ENCODE measurements at regions not wholly inside any gene's neighbourhood (a gene's known extent, or its start where the extent isn't known, plus 50 kb on each side); places are given as distances from the start of the nearest gene placed in this dataset.

DNA sequence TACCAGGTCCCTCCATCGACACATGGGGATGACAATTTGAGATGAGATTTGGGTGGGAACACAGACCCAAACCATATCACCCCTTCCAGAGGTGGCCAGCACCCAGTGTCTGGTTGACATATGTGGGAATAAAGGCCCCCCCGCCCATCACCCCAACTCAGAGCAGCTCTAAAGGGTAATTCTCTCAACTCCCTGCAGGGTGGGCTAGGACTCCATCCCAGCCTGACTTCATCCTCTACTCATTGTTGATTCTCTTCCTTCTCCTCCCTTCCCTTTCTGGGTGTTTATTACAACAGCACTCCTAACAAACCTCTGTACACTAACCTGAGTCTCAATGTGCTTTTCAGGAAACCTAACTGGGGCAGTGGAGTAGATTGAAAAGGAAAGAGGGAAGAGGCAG is 339.9 kb downstream of the ACTL7B start:
- no peak for DNase-seq (ENCODE audit: low read depth, low spot score)

DNA sequence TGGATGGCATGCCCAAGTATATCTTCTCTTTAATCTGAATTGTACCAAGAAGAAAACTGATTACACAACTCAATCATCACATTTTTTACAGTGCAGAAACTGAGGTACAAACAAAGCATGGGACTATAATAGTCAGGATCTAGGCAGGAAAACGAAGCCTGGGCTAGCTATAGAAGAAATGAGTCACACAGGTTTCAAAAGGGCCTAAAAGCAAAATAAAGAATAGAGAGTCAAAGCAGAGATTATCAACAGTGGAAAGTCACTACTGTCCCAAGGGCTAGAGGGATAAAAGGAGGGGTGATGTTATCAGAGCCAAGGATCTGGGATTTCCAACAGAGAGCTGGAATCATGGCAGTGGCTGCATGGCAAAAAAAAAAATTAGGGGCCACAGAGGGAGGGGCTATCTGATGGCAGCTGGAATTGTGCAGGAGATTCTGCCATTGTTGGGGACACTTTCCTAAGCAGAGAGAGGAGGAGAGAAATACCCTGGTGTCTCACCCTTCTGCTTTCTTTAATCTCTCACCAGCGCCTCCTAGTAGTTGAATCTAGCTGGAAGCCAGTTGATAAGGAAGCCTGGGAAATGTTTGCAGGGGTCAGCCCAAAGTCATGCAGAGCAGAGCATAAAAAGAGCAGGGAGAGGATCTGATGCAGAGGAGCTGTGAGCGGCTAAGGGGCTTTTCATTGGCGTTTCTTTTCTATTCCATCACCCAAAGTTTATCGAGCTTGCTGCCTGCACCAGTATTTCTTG is 343.2 kb downstream of the ACTL7B start:
- no peak for DNase-seq (ENCODE audit: low read depth, low spot score)

DNA sequence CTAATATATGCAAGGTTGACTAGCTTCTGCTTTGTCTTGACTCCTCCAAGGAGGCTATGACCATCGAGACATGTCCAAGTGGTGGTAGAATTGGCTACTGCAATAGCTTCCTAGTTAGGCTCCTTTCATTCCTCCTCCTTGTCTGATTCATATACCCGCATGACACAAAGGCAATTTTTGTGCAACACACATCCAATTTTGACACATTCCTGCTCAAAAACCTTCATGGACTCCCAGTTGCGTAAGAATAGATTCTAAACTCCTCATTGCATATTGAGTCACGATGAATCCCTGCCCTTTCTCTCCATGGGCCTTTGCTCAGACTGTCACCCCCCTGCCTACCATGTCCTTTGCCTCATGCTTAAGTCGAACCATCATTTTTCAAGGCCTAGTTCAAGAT is 344.5 kb downstream of the ACTL7B start:
- DNase-seq (ENCODE audit: low read depth, low spot score) = no peak

DNA sequence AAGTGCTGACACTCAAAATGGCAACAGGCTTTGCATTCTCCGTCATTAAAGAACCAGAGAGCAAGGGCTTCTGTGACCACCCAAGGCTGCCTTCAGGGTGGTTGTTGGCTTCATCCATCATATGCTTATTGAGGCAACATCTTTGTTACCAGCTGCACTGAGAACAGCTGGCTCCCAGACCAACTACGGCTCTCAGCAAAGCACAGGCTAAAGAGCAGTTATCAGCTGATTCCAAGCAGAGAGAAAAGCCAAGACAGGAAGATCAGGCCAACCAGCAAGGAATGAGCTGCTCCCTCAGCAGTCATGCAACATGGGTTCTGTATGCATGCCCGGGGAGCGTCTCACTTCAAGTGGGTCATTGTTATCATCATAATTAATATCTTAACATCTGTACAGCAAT is 358.9 kb downstream of the ACTL7B start:
- DNase-seq (ENCODE audit: low read depth, low spot score) = peak; percentile 27

DNA sequence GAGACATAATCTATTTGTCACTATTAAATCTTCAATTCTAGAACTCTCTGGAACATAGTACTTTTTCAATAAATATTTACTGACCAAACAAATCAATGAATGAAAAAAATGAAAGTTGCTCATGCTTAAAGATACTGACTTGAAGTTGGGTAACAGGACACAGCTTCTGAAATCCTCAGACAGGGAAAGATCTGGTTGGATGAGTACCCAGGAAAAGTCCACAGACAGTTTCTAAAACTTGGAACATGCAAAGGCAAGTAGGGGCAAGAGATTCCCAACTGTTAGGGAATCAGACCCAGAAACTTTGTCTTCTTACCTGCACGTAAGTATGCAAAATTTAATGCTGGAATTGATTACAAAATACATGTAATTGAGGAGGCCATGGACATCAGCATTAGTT is 366.2 kb downstream of the ACTL7B start:
- no peak for DNase-seq (ENCODE audit: low read depth, low spot score)

DNA sequence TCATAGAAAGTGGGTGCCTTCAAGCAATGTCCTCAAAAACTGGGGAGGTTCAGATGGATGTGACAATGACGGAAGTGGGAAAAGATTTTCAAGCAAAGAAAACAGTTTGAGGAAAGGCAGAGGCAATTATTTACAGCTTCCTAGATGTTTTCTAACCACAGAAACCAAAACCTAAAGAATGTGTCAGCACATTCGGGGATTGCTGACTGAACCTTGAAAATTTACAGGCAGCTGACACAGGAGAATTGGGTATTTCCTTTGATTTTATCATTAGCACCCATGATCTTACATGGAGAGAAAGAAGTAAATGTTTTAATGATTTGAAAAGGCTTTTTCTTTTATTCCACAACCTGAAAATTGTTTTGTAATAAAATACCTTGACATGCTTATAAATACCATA is 369.0 kb downstream of the ACTL7B start:
- DNase-seq (ENCODE audit: low read depth, low spot score) = no peak

DNA sequence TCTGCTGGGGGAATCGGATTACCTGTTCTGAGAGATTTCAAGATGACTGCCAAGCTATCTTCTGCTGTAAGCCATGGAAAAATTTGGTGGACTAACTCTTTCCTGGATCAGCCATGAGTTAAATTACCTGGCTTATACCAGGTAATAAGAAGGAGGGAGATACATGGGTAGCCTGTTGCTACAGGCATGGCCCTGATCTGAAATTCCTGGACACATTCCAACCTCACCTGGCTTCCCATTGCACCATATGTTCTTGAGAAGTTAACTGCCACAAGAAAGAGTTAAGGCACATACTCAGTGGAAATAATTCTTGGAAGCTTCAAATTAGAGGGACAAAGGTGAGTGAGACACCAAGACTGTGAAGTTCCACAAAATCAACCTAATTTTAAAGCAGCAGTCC is 371.3 kb downstream of the ACTL7B start:
- no peak for DNase-seq (ENCODE audit: low read depth, low spot score)

DNA sequence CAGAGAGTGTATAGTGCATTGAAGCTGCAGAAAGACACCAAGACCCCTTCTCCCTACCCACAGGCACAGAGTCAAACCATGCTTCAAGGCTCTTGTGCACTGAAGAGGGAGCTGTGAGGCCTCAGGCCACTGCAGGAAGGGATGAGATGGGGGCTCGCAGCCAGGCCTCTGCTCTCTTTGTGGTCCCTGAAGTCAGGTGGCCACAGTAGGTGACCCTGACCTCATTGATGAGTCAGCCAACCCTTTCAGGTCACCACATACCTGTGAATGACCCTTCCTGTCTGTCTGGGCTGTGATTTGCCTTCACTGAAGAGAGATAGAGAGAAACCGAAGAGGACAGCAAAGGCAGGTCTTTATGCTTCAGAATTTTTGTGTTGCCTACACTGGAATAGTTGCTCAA is 372.1 kb downstream of the ACTL7B start:
- no peak for DNase-seq (ENCODE audit: low read depth, low spot score)

DNA sequence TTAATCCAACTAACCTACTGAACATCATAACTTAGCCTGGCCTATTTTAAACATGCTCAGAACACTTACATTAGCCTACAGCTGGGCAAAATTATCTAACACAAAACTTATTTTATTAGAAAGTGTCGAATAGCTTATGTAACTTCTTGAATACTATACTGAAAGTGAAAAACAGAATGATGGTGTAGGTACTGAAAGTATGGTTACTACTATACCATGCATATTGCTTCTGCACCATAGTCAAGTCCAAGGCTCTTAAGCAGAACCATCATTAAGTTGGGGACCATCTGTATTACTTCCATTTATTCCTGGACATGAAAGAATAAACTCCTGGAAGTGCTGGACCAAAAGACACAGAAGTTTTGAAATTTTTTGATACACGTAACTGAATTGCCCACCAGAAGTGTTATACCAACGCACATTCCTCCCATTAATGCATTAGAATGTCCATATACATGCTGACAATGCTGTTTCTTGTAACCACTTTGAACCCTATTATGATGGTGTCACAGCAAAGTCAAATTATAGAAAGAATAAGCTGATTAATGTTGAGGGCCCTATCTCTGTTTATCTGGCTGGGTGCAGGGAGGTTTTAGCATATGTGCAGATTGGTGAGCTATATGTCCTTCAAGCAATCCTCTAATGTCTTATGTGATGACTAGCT is 375.7 kb downstream of the ACTL7B start:
- no peak for DNase-seq (ENCODE audit: low read depth, low spot score)

DNA sequence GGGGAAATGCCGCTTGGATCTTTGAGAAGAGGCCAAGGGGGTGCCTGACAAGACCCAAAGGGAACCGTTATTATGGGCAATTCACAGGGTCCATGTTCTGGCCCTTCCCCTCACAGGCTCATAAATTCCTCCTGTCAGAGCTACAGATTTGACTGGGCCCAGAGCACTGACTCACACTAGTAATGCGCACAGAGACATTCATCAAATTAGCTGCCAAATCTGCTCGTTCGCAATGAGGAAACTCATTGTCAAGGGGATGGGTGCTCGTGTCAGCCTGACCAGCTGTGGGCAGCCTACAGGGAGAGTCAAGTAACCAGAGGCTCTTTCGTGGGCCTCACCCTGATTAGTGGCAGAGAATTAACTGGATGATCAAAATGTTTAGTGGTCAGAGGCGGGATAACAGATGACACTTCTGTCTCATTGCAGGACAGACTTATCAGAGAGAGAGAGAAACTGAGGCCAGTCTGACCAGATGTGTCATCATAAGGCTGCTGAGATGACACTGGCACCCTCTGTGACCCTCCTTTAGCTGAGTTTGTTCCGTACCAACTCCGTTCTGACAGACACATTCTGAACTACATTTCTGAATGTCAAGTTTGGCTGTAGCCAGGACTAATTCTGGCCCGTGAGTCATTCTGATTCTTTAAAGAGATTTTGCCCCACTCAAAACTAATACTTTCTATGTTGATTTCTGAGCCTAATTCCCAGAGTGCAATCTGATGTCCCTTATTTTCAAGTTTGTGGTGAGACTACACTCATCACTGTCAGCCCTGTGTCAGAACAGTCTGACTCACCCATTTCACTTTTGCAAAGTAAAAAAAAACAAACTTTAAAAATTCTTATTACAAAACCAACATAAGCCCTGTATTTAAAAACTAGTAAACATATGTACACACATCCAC is 377.1 kb downstream of the ACTL7B start:
- no peak for DNase-seq (ENCODE audit: low read depth, low spot score)

DNA sequence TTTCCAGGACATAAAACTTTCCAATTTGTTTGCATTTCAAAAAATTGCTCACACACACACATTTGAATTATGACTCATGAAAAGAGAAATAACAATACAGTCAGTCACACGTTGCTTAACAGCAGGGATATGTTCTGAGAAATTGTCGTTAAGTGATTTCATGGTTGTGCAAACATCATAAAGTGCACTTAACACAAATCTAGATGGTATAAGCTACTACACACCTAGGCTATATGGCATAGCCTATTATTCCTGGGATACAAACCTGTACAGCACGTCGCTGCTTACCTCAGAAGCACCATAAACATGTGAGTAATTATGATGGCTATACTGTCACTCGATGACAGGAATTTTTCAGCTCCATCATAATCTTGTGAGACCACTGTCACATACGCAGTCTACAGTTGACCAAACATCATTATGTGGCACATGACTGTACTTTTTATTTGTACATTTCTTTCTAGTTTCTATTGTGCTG is 378.2 kb downstream of the ACTL7B start:
- DNase-seq (ENCODE audit: low read depth, low spot score) = no peak

DNA sequence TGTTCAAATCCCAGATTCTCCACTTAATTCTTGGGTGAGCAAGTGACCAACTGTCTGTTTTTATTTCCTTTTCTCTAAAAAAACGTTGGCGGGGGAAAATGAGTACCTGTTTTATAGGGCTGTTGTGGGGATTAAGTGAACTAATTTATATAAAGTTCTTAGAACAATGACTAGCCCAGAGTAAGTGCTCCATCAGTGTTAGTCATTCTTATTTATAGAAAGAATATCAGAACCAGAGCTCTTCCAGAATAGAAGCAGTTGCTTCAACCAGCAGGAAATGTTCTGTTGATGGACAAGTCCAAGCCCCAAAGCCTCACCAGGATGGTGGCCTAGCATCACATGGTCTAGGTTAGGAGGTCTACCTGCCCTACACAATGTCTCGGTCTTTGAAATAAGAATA is 379.2 kb downstream of the ACTL7B start:
- no peak for DNase-seq (ENCODE audit: low read depth, low spot score)

DNA sequence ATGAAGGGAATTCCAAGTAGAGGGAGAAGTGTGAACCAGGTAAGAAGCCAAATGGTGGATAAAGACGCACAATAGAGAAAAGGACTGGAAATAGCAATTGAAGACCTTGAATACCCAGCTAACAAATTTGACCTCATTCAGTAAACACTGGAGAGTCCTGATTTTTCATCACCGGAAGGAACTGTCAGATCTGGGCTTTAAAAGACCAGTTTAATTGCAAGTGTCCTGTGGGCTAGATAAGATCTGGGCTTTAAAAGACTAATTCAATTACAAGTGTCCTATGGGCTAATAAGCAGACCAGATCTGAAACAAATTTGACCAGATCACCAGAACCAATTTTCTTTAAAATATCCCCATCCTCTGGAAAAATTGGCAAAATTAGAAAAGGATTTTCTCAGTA is 380.0 kb downstream of the ACTL7B start:
- no peak for DNase-seq (ENCODE audit: low read depth, low spot score)

DNA sequence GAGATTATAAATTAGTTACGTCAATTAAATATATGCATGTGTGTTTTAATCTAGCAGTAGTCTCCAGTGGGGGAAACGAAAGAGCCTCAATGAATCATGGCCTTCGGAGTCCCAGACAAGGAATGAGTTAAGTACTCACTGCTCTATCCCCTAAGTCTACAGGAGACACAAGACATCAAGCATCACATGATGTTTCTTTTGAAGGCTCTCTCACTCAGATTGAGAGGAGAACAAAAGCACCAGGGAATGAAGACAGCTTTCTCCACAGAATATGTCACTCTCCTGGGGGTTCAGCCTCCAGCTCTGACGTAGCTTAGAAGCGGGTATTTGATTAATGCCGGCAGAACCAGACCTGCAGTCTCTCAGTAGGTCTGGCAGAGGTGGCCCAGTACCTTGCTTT is 381.4 kb downstream of the ACTL7B start:
- no peak for DNase-seq (ENCODE audit: low read depth, low spot score)

DNA sequence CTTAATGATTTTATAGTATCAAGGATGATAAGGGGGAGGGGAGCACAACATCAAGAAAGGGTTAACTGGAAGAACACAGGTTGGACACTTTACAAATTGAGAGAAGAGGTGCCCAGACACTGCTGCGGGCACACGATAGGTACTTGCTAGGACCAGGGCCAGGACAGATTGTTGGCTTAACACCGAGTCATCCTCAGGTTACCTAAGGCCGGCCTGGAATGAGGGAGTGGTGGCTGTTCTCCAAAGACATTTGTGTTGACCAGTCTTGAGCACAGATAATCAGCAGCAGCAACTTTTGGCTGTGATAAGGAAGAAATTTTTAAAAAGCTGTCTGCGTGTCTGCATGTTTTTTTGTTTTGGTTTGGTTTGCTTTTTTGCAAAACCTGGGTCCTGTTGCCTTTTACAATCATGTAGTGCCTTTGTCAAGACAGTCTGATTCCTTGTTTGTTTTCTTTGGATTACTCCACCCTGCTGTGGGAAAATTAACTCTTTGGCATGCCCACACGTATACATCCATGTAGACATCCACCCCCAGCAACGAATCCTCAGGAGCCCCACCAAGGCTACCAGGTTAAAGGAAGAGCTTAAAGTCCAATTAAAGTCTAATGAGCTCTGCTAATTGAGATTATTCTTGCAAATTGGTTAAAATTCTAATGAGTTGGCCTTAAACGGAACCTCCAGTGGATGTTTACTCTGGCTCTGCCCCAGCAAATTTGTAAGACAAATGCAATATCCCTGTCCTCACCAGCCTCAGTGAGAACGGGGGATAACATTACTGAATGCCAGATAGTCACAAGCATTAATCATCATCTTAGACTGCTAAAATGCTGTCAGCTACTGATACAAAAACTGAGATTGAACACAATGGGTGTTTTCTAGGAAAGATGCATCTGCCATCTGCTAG is 382.3 kb downstream of the ACTL7B start:
- no peak for DNase-seq (ENCODE audit: low read depth, low spot score)

DNA sequence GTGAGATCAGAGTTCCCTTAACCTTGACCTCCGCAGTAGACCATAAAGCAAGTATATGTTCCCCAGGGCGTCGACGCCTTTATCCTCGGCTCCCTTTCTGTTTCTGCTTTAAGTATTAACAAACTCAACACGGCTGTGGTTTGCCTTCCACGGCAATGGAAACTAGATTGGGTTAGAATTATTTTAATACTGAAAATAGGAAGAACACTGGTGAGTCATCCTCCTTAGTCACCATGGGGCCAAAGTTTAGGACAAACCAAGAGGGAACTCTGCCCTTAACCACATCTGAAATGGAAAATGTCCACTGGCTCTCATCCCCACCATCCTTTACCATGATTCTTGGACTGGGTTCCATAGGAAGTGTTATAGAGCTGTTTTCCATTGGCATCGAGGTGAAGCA is 386.1 kb downstream of the ACTL7B start:
- no peak for DNase-seq (ENCODE audit: low read depth, low spot score)

DNA sequence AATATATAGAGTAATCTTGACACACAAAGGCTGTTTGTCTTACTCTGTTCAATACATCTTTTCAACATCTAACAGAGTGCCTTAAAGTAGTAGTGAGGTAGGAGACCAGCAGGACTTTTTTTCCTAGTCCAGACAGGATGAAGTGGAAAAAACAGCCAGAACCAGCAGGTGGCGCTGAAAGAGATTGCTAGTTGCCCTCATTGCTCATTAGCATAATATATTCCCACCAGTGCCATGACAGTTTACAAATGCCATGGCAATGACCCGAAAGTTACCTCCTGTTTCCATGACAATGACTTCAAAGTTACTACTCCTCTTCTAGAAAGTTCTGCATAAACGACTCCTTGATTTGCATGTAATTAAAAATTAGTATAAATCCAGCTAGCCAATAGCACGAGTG is 387.4 kb downstream of the ACTL7B start:
- peak; percentile 60 for DNase-seq (ENCODE audit: low read depth, low spot score)

DNA sequence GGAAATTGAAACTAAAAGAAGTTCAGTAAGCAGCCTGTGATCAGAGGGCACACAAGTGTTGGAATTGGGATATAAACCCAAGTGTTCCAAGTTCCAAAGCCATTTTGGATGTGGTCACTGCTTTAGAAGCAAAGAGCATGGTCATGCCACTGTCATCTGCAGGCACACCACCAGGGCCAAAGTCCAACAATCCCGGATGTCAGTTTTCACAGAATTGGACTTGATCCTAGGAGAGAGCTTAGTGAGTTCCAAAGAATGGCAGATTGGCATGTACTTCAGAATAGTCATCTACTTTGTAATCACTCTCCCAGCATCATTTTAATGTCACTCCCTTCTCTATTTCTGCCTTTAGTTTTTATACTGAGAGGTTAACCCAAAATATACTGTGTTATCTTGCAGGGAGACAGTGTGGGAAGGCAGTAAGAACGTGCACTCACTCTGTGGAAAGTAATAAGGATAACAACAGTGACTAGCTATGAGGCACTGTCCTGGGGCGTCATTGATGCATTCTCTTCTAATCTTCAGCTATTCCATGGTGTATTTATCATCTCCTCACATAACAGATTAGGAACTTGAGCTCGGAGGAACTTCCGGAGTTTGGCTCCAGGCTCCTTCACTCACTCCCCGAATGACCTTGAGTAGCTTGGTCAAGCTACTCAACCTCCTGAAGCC is 388.0 kb downstream of the ACTL7B start:
- no peak for DNase-seq (ENCODE audit: low read depth, low spot score)

DNA sequence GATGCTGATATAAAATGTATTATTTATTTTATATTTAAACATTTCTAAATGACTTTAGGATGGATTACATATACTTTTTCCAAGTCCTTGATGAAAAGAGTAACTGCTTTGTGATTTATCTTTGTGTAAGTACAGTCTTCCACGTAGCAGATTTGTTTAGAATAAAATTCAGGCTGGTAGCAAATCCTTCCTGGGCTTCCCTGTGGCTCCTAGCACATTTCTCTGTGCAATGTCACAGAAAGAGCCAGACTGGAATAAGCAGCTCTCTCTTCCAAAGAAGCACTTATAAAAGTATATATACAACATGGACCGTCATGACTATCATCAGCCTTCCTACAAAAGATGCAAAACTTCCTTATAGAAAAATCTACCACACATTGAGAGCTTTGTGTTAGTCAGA is 388.6 kb downstream of the ACTL7B start:
- DNase-seq (ENCODE audit: low read depth, low spot score) = no peak

DNA sequence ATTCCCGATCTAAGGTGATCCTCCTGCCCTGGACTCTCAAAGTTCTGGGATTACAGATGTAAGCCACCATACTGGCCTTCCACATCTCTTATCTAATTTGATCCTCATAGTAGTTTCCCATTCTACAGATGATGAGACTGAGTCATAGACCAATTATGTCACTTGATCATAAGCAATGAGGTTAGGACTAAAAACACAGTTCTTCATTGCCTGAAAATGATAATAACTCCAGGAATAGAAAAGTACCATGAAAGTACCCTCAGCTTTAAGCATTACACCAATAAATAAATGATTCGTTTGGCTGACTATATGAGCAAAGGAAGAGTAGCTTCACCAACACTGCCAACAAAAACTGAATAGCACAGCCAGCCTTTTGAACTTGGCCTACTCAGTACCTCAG is 389.5 kb downstream of the ACTL7B start:
- DNase-seq (ENCODE audit: low read depth, low spot score) = no peak
